H1 (cell line): ENCODE measurements at regions not wholly inside any gene's neighbourhood (a gene's known extent, or its start where the extent isn't known, plus 50 kb on each side); places are given as distances from the start of the nearest gene placed in this dataset.

Experiments
- CTCF ChIA-PET: fragments of 300-600 bp; sonication (Branson Sonifier 250); formaldehyde crosslinking; loops from one replicate; lab custom pipeline; 2021; ENCODE audit not compliant: partially characterized antibody; lab: Charles Lee
- POLR2A ChIA-PET: fragments of 300-600 bp; sonication (Branson Sonifier 250); formaldehyde crosslinking; loops from one replicate; lab custom pipeline; 2021; ENCODE audit warnings: inconsistent platforms; ENCODE audit not compliant: partially characterized antibody; lab: Charles Lee
- DNase-seq, 2 experiments: peaks; one replicate each; pipeline versions ENCODE4 v3.0.0 to v3.0.0-alpha.2; 2010 to 2022; ENCODE audit warnings: low spot score in 2 of 2, low read depth in 1 of 2, mixed read lengths in 1 of 2
- FAIRE-seq: peaks from 2 replicates; lab custom pipeline; 2011; peaks lifted over from hg19 to GRCh38; lab: Jason Lieb, UNC
- H2AFZ ChIP-seq: 2 replicates; pipeline ENCODE4 v1.8.1; 2012; ENCODE audit warnings: low read length, inconsistent platforms
- H2AK5ac ChIP-seq: 2 replicates; pipeline ENCODE4 v1.6.1; 2013; ENCODE audit warnings: low read depth, low read length
- H2BK120ac ChIP-seq: replicated peaks from 2 replicates; pipeline ENCODE3; 2013; ENCODE audit warnings: low read depth, low read length, inconsistent platforms
- H2BK12ac ChIP-seq: 2 replicates; pipeline ENCODE4 v1.6.1; 2013; ENCODE audit warnings: low read depth, low read length
- H2BK15ac ChIP-seq: 2 replicates; pipeline ENCODE4 v1.6.1; 2013; ENCODE audit warnings: low read length
- H2BK20ac ChIP-seq: 2 replicates; pipeline ENCODE4 v1.6.1; 2013; ENCODE audit warnings: low read length
- H2BK5ac ChIP-seq: 2 replicates; pipeline ENCODE4 v1.6.1; 2013; ENCODE audit warnings: low read depth, low read length
- H3K14ac ChIP-seq: 2 replicates; pipeline ENCODE4 v1.6.1; 2013; ENCODE audit warnings: inconsistent platforms; ENCODE audit not compliant: insufficient read length
- H3K18ac ChIP-seq: 2 replicates; pipeline ENCODE4 v1.6.1; 2013; ENCODE audit warnings: low read length; ENCODE audit errors: extremely low read depth
- H3K23ac ChIP-seq: 2 replicates; pipeline ENCODE4 v1.6.1; 2013; ENCODE audit warnings: inconsistent platforms; ENCODE audit not compliant: insufficient read length
- H3K23me2 ChIP-seq: 2 replicates; pipeline ENCODE4 v1.6.1; 2013; ENCODE audit warnings: low read depth, low read length
- H3K27ac ChIP-seq: 2 replicates; pipeline ENCODE4 v1.6.1; 2011; ENCODE audit warnings: low read depth, low read length, inconsistent platforms
- H3K27me3 ChIP-seq, 4 experiments: replicated peaks in 1 of 4; 1 replicate in 1 of 4; 2 replicates in 3 of 4; pipeline versions ENCODE4 v1.6.1 to v1.8.1; 2011 to 2013; ENCODE audit warnings: low read length in 3 of 4, mild to moderate bottlenecking in 3 of 4, inconsistent platforms in 2 of 4, mixed read lengths in 2 of 4, moderate library complexity in 1 of 4; ENCODE audit not compliant: control insufficient read depth in 3 of 4, insufficient read depth in 3 of 4; ENCODE audit errors: extremely low read depth in 1 of 4
- H3K36me3 ChIP-seq, 4 experiments: 2 replicates each; pipeline versions ENCODE4 v1.6.1 to v1.8.1; 2011 to 2013; ENCODE audit warnings: mild to moderate bottlenecking in 4 of 4, low read length in 3 of 4, moderate library complexity in 2 of 4, control low read depth in 1 of 4, inconsistent platforms in 1 of 4; ENCODE audit not compliant: insufficient read depth in 4 of 4, control insufficient read depth in 2 of 4
- H3K4ac ChIP-seq: replicated peaks from 2 replicates; pipeline ENCODE3; 2013; ENCODE audit warnings: low read length, low read depth, mixed read lengths, inconsistent platforms; ENCODE audit not compliant: insufficient read length
- H3K4me1 ChIP-seq, 4 experiments: replicated peaks in 1 of 4; 1 replicate in 1 of 4; 2 replicates in 3 of 4; pipeline versions ENCODE4 v1.6.1 to v1.8.1; 2011 to 2013; ENCODE audit warnings: low read length in 3 of 4, inconsistent platforms in 2 of 4, mixed read lengths in 1 of 4; ENCODE audit not compliant: insufficient read depth in 4 of 4, control insufficient read depth in 3 of 4
- H3K4me2 ChIP-seq, 2 experiments: 2 replicates each; pipeline versions ENCODE4 v1.6.1 to v1.8.1; 2011 to 2013; ENCODE audit warnings: low read depth in 2 of 2, low read length in 2 of 2, control low read depth in 1 of 2, inconsistent platforms in 1 of 2, mild to moderate bottlenecking in 1 of 2; ENCODE audit not compliant: insufficient read depth in 1 of 2
- H3K4me3 ChIP-seq, 4 experiments: fragments of 200-600, 300-600 bp in 1 of 4; sonication (generic), shearing (Covaris generic), sonication (Bioruptor Twin) in 1 of 4; 2 replicates each; pipeline versions ENCODE4 v1.5.1 to v1.8.1; 2011 to 2016; ENCODE audit warnings: low read length in 4 of 4, low read depth in 3 of 4, control low read depth in 2 of 4, inconsistent platforms in 2 of 4, mild to moderate bottlenecking in 2 of 4, mixed read lengths in 1 of 4, moderate library complexity in 1 of 4; ENCODE audit not compliant: insufficient read depth in 2 of 4; ENCODE audit errors: extremely low read depth in 1 of 4
- H3K56ac ChIP-seq: replicated peaks from 2 replicates; pipeline ENCODE3; 2013; ENCODE audit warnings: low read depth, mild to moderate bottlenecking, mixed read lengths, low read length, inconsistent platforms; ENCODE audit not compliant: insufficient read length
- H3K79me1 ChIP-seq: 2 replicates; pipeline ENCODE4 v1.6.1; 2013; ENCODE audit warnings: low read depth, low read length, control low read depth
- H3K79me2 ChIP-seq, 2 experiments: 2 replicates each; pipeline versions ENCODE4 v1.6.1 to v1.8.1; 2012 to 2013; ENCODE audit warnings: low read length in 2 of 2, mild to moderate bottlenecking in 2 of 2, inconsistent platforms in 1 of 2; ENCODE audit not compliant: insufficient read depth in 2 of 2, control insufficient read depth in 1 of 2
- H3K9ac ChIP-seq, 4 experiments: replicated peaks in 1 of 4; 1 replicate in 1 of 4; 2 replicates in 3 of 4; pipeline versions ENCODE4 v1.6.1 to v1.8.1; 2011 to 2013; ENCODE audit warnings: low read depth in 3 of 4, low read length in 3 of 4, control low read depth in 2 of 4, mild to moderate bottlenecking in 2 of 4, moderate library complexity in 2 of 4, inconsistent platforms in 1 of 4; ENCODE audit errors: extremely low read depth in 1 of 4
- H3K9me3 ChIP-seq, 2 experiments: 2 replicates each; pipeline versions ENCODE4 v1.6.1 to v1.8.1; 2012 to 2013; ENCODE audit warnings: mild to moderate bottlenecking in 2 of 2, moderate library complexity in 2 of 2, control low read depth in 1 of 2, inconsistent platforms in 1 of 2, low read depth in 1 of 2, low read length in 1 of 2, mixed read lengths in 1 of 2; ENCODE audit not compliant: insufficient read depth in 2 of 2
- H4K20me1 ChIP-seq, 2 experiments: replicated peaks in 1 of 2; 2 replicates each; pipeline versions ENCODE3 to v1.8.1; 2011 to 2013; ENCODE audit warnings: inconsistent platforms in 2 of 2, low read length in 2 of 2, mild to moderate bottlenecking in 1 of 2; ENCODE audit not compliant: insufficient read depth in 2 of 2, control insufficient read depth in 1 of 2
- H4K5ac ChIP-seq: 2 replicates; pipeline ENCODE4 v1.6.1; 2013; ENCODE audit warnings: low read length, low read depth, mixed read lengths, inconsistent platforms; ENCODE audit not compliant: insufficient read length
- H4K8ac ChIP-seq: 2 replicates; pipeline ENCODE4 v1.8.0; 2013; ENCODE audit warnings: mild to moderate bottlenecking, moderate library complexity, low read length, inconsistent platforms; ENCODE audit not compliant: insufficient read depth; ENCODE audit errors: extremely low read depth
- H4K91ac ChIP-seq: replicated peaks from 2 replicates; pipeline ENCODE3; 2013; ENCODE audit warnings: low read length, mixed read lengths, inconsistent platforms; ENCODE audit not compliant: insufficient read length
- CBX8 ChIP-seq: fragments of 300-800, 300-1000 bp; sonication (generic); IDR thresholded peaks from 2 replicates; pipeline ENCODE4 v1.7.1; 2016; ENCODE audit warnings: low read depth, low read length, borderline replicate concordance
- EGR1 ChIP-seq: IDR thresholded peaks from 2 replicates; pipeline ENCODE4 v1.6.1; 2011; ENCODE audit warnings: low read depth, low read length, borderline replicate concordance
- HDAC6 ChIP-seq: IDR thresholded peaks from one replicate; pipeline ENCODE4 v1.7.1; 2012; ENCODE audit warnings: low read depth, mild to moderate bottlenecking, inconsistent platforms, low read length, moderate library complexity
- JUND ChIP-seq: IDR thresholded peaks from 2 replicates; pipeline ENCODE4 v1.6.1; 2011; ENCODE audit warnings: mild to moderate bottlenecking, improper control_type of control experiment, low read length
- SIRT6 ChIP-seq: IDR thresholded peaks from one replicate; pipeline ENCODE4 v1.7.1; 2012; ENCODE audit warnings: low read length, inconsistent platforms
- YY1 ChIP-seq: IDR thresholded peaks from 2 replicates; pipeline ENCODE4 v1.6.1; 2011; ENCODE audit warnings: low read depth, mild to moderate bottlenecking, low read length
- WGBS, 2 experiments: shearing (Covaris generic) in 1 of 2; methylation state at CpG; one replicate each; pipeline versions ENCODE4 v1.1.6 to v1.1.7; 2013 to 2015; ENCODE audit warnings: low lambda C conversion rate in 2 of 2, mixed read lengths in 2 of 2, inconsistent platforms in 1 of 2, low coverage in 1 of 2, missing lambda C conversion rate in 1 of 2; ENCODE audit not compliant: insufficient replicate concordance in 2 of 2, insufficient coverage in 1 of 2, insufficient read length in 1 of 2; ENCODE audit errors: extremely low coverage in 1 of 2, missing lambda C conversion rate in 1 of 2; 5-methylcytosine and 5-hydroxymethylcytosine counted together

- no peak overlapping the region for H2BK120ac ChIP-seq
- peaks cover 0 to 5% of the 10 kb centered on the region in 2 experiments; a peak in 1 of 4 replicates for H3K9me3 ChIP-seq
- H2BK15ac ChIP-seq, result no peak overlapping the region
- H3K4me1 ChIP-seq, result peaks cover 0 to 2% (median 0%) of the 10 kb centered on the region in 4 experiments; a peak in 1 of 7 replicates
- no peaks in the 10 kb centered on the region for H4K20me1 ChIP-seq
- no peak overlapping the region for H3K9ac ChIP-seq
- no peak overlapping the region for H3K23ac ChIP-seq
- no peaks in the 10 kb centered on the region for H3K23me2 ChIP-seq
- H4K8ac ChIP-seq, result no peak overlapping the region; the same call in 1 of the 2 replicates
- H3K14ac ChIP-seq, result no peak overlapping the region
- no peaks in the 10 kb centered on the region for H3K79me2 ChIP-seq
- H3K27ac ChIP-seq, result no peak overlapping the region
- no peaks in the 10 kb centered on the region for H3K36me3 ChIP-seq
- H2AK5ac ChIP-seq, result no peak overlapping the region
- H3K4me3 ChIP-seq, result no peak overlapping the region
- no peak overlapping the region for H2BK20ac ChIP-seq
- no peak overlapping the region for H3K4ac ChIP-seq
- FAIRE-seq (no peak), DNase-seq (no peak)
- WGBS, 2 experiments, result 97% methylated on average over 6 of the region's 6 CpGs; no CpG with 5 or more reads in 1 of the 2 experiments
- H2BK12ac ChIP-seq, result 0 out of 2 replicates have a peak overlapping the region, but pooled peaks have one; percentile 9
- CTCF ChIA-PET, result no interaction called here
- 0 out of 2 replicates have a peak, but pooled peaks cover 2% of the 10 kb centered on the region for H3K79me1 ChIP-seq
- no peak overlapping the region for H4K91ac ChIP-seq
- H3K4me2 ChIP-seq, result no peak overlapping the region
- no peak overlapping the region for H4K5ac ChIP-seq
- H3K56ac ChIP-seq, result no peak overlapping the region
- H3K18ac ChIP-seq, result no peak overlapping the region
- no peak overlapping the region for H2AFZ ChIP-seq
- POLR2A ChIA-PET, result no interaction called here
- no peak overlapping the region for H2BK5ac ChIP-seq
- no peaks in the 10 kb centered on the region; a peak in 1 of 7 replicates for H3K27me3 ChIP-seq
- TF ChIP-seq SIRT6 (no peak), CBX8 (no peak), EGR1 (no peak), JUND (no peak), HDAC6 (no peak), YY1 (no peak)
Measured at GRCh38 chr16:87131996-87132345, 185.2 kb downstream of the C16orf95 start.
